Omental fat pad (tissue), 3 donors: ENCODE measurements at regions not wholly inside any gene's neighbourhood (a gene's known extent, or its start where the extent isn't known, plus 50 kb on each side); places are given as distances from the start of the nearest gene placed in this dataset.

Experiments used
- ATAC-seq: fragments of 150-250 bp; one replicate; pipeline ENCODE4 v1.9.1; 2016; ENCODE audit warnings: mild to moderate bottlenecking, moderate library complexity; ENCODE audit not compliant: low FRiP score
- DNase-seq: peaks from one replicate; pipeline ENCODE4 v3.0.0-alpha.2; 2019; ENCODE audit warnings: low spot score
- CTCF ChIP-seq, 3 donors: fragments of 450-650 bp; IDR thresholded peaks; one replicate each; pipeline ENCODE4 v1.5.1; 2016 to 2017; ENCODE audit warnings: antibody characterized with exemption in 3 of 3, mild to moderate bottlenecking in 3 of 3, moderate library complexity in 2 of 3

- DNase-seq, result no peak
- no peak for ATAC-seq
- TF ChIP-seq CTCF (IDR thresholded peaks at IDR 0.05), result no peak
These were observed 856.9 kb downstream of the EPHA3 start for GRCh38 chr3:89964347-89964746.

GRCh38 chr3:89966877-89967665 is 859.6 kb downstream of the EPHA3 start:
- no peak for TF ChIP-seq CTCF (IDR thresholded peaks at IDR 0.05)
- DNase-seq (no peak), ATAC-seq (no peak)

- ATAC-seq (no peak), DNase-seq (no peak)
- no peak for TF ChIP-seq CTCF (IDR thresholded peaks at IDR 0.05)
These were observed 863.9 kb downstream of the EPHA3 start for GRCh38 chr3:89971329-89971728.

DNA sequence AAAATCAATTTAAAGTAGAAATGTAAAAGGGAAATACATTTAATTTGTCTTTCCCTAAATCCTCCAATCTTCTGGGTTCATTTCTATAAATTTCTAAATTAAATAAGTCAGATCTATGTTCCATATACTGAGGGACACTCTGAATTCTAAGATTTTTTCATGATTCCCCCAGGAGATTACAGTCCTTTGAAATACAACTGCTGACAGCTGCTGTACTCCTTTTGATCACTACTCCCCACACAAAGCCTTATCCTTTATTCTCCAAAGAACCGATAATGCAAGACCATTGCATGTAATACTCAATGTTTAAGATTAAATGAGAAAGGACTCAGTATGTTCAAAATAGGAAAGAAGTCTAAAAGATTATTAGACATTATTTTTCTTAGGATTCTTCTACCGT is 865.7 kb downstream of the EPHA3 start:
- ATAC-seq (no peak), DNase-seq (no peak)
- TF ChIP-seq CTCF (IDR thresholded peaks at IDR 0.05), result no peak

DNA sequence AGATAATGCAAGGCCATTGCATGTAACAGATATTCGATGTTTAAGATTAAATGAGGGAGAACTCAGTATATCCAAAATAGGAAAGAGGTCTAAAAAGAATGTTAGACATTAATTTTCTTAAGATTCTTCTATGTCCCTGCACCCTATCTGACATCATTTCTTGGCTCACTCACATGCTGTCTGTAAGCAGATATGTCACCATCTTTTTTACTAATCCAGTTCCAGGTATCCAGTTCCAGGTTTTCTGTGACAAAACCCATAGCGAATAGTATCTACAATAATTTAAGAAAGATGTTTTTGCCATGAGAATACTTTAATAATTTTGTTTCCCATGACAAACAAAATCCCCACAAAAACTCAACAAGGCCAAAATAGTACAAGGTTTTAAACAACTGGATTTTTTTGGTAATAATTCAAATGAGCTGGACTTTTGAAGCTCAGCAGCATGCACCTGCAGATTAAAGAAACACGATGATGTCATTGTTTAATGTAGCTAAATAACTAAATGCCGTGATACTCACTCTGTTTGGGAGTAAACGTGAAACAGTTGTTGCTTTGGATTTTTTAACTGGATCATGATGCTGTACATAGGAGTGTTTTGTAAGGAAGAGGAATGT is 867.6 kb downstream of the EPHA3 start:
- ATAC-seq, result no peak
- no peak for TF ChIP-seq CTCF (IDR thresholded peaks at IDR 0.05)
- DNase-seq, result no peak

GRCh38 chr3:89983449-89983848 is 876.0 kb downstream of the EPHA3 start:
- ATAC-seq, result no peak
- DNase-seq, result no peak
- TF ChIP-seq CTCF (IDR thresholded peaks at IDR 0.05), result no peak
